ENCODE measurements at regions not wholly inside any gene's neighbourhood (a gene's known extent, or its start where the extent isn't known, plus 50 kb on each side); places are given as distances from the start of the nearest gene placed in this dataset.

GRCh38 chr17:33520426-33521330, 227.6 kb upstream of the ASIC2 start:
- H3K79me2 ChIP-seq (ENCODE audit: control insufficient read depth, insufficient read depth, low read length): no peaks in the 10 kb centered on the region
- H3K27ac ChIP-seq (ENCODE audit: insufficient read depth, low read length): no peak overlapping the region
- peak in 1 of 2 donors; percentile 12 for DNase-seq (ENCODE audit: low read depth in 2 of 2)
- no peak overlapping the region for H2AFZ ChIP-seq (ENCODE audit: low read length)
- no peaks in the 10 kb centered on the region for H3K9me3 ChIP-seq (ENCODE audit: control insufficient read depth, insufficient read depth, low read depth, low read length)
- no peaks in the 10 kb centered on the region for H3K36me3 ChIP-seq (ENCODE audit: control insufficient read depth, insufficient read depth, low read length)
- H3K4me2 ChIP-seq (ENCODE audit: extremely low read depth, insufficient read depth, low read length): no peak overlapping the region
- no peaks in the 10 kb centered on the region for H3K4me1 ChIP-seq (ENCODE audit: control insufficient read depth, extremely low read depth, insufficient read depth, low read length)
- H3K9ac ChIP-seq (ENCODE audit: insufficient read depth, low read length): no peak overlapping the region
- TF ChIP-seq CTCF (conservative IDR thresholded peaks at IDR 0.05 in 1 of 2, IDR thresholded peaks at IDR 0.05 in 1 of 2; ENCODE audit: low read depth in 1 of 2, low read length in 2 of 2): peak; percentile 35 to 69
- TF ChIP-seq EZH2 (IDR thresholded peaks at IDR 0.05; ENCODE audit: low read length, missing control alignments): no peak
- no peaks in the 10 kb centered on the region for H4K20me1 ChIP-seq (ENCODE audit: control insufficient read depth, extremely low read depth, insufficient read depth, low read length)
- H3K27me3 ChIP-seq (ENCODE audit: control insufficient read depth, insufficient read depth, low read length): no peaks in the 10 kb centered on the region
- no peak overlapping the region for H3K4me3 ChIP-seq (replicated peaks in 1 of 4; ENCODE audit: control extremely low read depth in 1 of 4, insufficient read depth in 1 of 4, low read depth in 3 of 4, low read length in 4 of 4)

GRCh38 chr17:33521784-33522183, 228.7 kb upstream of the ASIC2 start:
- H3K27me3 ChIP-seq (ENCODE audit: control insufficient read depth, insufficient read depth, low read length): no peaks in the 10 kb centered on the region
- no peak overlapping the region for H3K4me2 ChIP-seq (ENCODE audit: extremely low read depth, insufficient read depth, low read length)
- H4K20me1 ChIP-seq (ENCODE audit: control insufficient read depth, extremely low read depth, insufficient read depth, low read length): no peaks in the 10 kb centered on the region
- no peak overlapping the region for H2AFZ ChIP-seq (ENCODE audit: low read length)
- H3K9me3 ChIP-seq (ENCODE audit: control insufficient read depth, insufficient read depth, low read depth, low read length): no peaks in the 10 kb centered on the region
- H3K4me1 ChIP-seq (ENCODE audit: control insufficient read depth, extremely low read depth, insufficient read depth, low read length): no peaks in the 10 kb centered on the region
- no peak overlapping the region for H3K9ac ChIP-seq (ENCODE audit: insufficient read depth, low read length)
- peak in 1 of 2 donors; percentile 25 for TF ChIP-seq CTCF (conservative IDR thresholded peaks at IDR 0.05 in 1 of 2, IDR thresholded peaks at IDR 0.05 in 1 of 2; ENCODE audit: low read depth in 1 of 2, low read length in 2 of 2)
- no peak for TF ChIP-seq EZH2 (IDR thresholded peaks at IDR 0.05; ENCODE audit: low read length, missing control alignments)
- no peaks in the 10 kb centered on the region for H3K79me2 ChIP-seq (ENCODE audit: control insufficient read depth, insufficient read depth, low read length)
- no peak overlapping the region for H3K4me3 ChIP-seq (replicated peaks in 1 of 4; ENCODE audit: control extremely low read depth in 1 of 4, insufficient read depth in 1 of 4, low read depth in 3 of 4, low read length in 4 of 4)
- no peaks in the 10 kb centered on the region for H3K36me3 ChIP-seq (ENCODE audit: control insufficient read depth, insufficient read depth, low read length)
- no peak overlapping the region for H3K27ac ChIP-seq (ENCODE audit: insufficient read depth, low read length)
- DNase-seq (ENCODE audit: low read depth in 2 of 2): no peak

- H3K36me3 ChIP-seq (ENCODE audit: control insufficient read depth, insufficient read depth, low read length): no peaks in the 10 kb centered on the region
- TF ChIP-seq CTCF (conservative IDR thresholded peaks at IDR 0.05 in 1 of 2, IDR thresholded peaks at IDR 0.05 in 1 of 2; ENCODE audit: low read depth in 1 of 2, low read length in 2 of 2): peak in 1 of 2 donors; percentile 10
- no peak for TF ChIP-seq EZH2 (IDR thresholded peaks at IDR 0.05; ENCODE audit: low read length, missing control alignments)
- H3K9ac ChIP-seq (ENCODE audit: insufficient read depth, low read length): no peak overlapping the region
- no peaks in the 10 kb centered on the region for H4K20me1 ChIP-seq (ENCODE audit: control insufficient read depth, extremely low read depth, insufficient read depth, low read length)
- H3K79me2 ChIP-seq (ENCODE audit: control insufficient read depth, insufficient read depth, low read length): no peaks in the 10 kb centered on the region
- no peaks in the 10 kb centered on the region for H3K4me1 ChIP-seq (ENCODE audit: control insufficient read depth, extremely low read depth, insufficient read depth, low read length)
- H3K27ac ChIP-seq (ENCODE audit: insufficient read depth, low read length): no peak overlapping the region
- no peak for DNase-seq (ENCODE audit: low read depth in 2 of 2)
- H3K27me3 ChIP-seq (ENCODE audit: control insufficient read depth, insufficient read depth, low read length): no peaks in the 10 kb centered on the region
- no peaks in the 10 kb centered on the region for H3K9me3 ChIP-seq (ENCODE audit: control insufficient read depth, insufficient read depth, low read depth, low read length)
- no peak overlapping the region for H3K4me2 ChIP-seq (ENCODE audit: extremely low read depth, insufficient read depth, low read length)
- no peak overlapping the region for H2AFZ ChIP-seq (ENCODE audit: low read length)
- H3K4me3 ChIP-seq (replicated peaks in 1 of 4; ENCODE audit: control extremely low read depth in 1 of 4, insufficient read depth in 1 of 4, low read depth in 3 of 4, low read length in 4 of 4): no peak overlapping the region
Measured at GRCh38 chr17:33522623-33523022, 229.5 kb upstream of the ASIC2 start.

Measured in fibroblast of lung (primary cell).